Upper lobe of left lung (tissue), 6 donors: ENCODE measurements at regions not wholly inside any gene's neighbourhood (a gene's known extent, or its start where the extent isn't known, plus 50 kb on each side); places are given as distances from the start of the nearest gene placed in this dataset.
A peak's percentile ranks its signal among the peaks of the same experiment; 100 is the strongest.

Source experiments
- ATAC-seq, 2 donors: fragments of 200-7000 bp; cut with Tn5 transposase; one replicate each; pipeline ENCODE4 v1.9.1; 2022; ENCODE audit warnings: mild to moderate bottlenecking in 2 of 2, moderate library complexity in 2 of 2; ENCODE audit not compliant: low FRiP score in 2 of 2
- DNase-seq, 2 donors: peaks; one replicate each; pipeline ENCODE4 v3.0.0-alpha.2; 2019 to 2020
- H3K27ac ChIP-seq, 4 donors: fragments of 200-600 bp; sonication (generic); one replicate each; pipeline ENCODE4 v1.5.1; 2016 to 2019
- H3K27me3 ChIP-seq, 4 donors: fragments of 200-600 bp; sonication (generic); one replicate each; pipeline ENCODE4 v1.5.1; 2017 to 2019
- H3K36me3 ChIP-seq, 4 donors: fragments of 200-600 bp; sonication (generic); one replicate each; pipeline ENCODE4 v1.5.1; 2016 to 2019
- H3K4me1 ChIP-seq, 4 donors: fragments of 200-600 bp; sonication (generic); one replicate each; pipeline ENCODE4 v1.5.1; 2018 to 2019
- H3K4me3 ChIP-seq, 4 donors: fragments of 200-600 bp; sonication (generic); one replicate each; pipeline ENCODE4 v1.5.1; 2017 to 2019; ENCODE audit warnings: mild to moderate bottlenecking in 2 of 4, moderate library complexity in 1 of 4
- H3K9me3 ChIP-seq, 4 donors: fragments of 200-600 bp; sonication (generic); one replicate each; pipeline ENCODE4 v1.5.1; 2018 to 2019
- CTCF ChIP-seq, 6 experiments: fragments of 450-650 bp in 4 of 6; fragments of 200-600 bp in 2 of 6; sonication (generic) in 2 of 6; IDR thresholded peaks; one replicate each; pipeline ENCODE4 v1.5.1; 2016 to 2019; ENCODE audit warnings: antibody characterized with exemption in 6 of 6
- EP300 ChIP-seq, 4 donors: sonication (generic); formaldehyde crosslinking; IDR thresholded peaks; one replicate each; pipeline ENCODE4 v1.5.1; 2017; ENCODE audit warnings: antibody characterized with exemption in 4 of 4, control low read depth in 2 of 4
- POLR2A ChIP-seq, 4 donors: fragments of 450-650 bp; IDR thresholded peaks; one replicate each; pipeline ENCODE4 v1.5.1; 2016 to 2017; ENCODE audit warnings: antibody characterized with exemption in 4 of 4, mild to moderate bottlenecking in 2 of 4
- POLR2AphosphoS5 ChIP-seq, 2 donors: sonication (generic); formaldehyde crosslinking; IDR thresholded peaks; one replicate each; pipeline ENCODE4 v1.5.1; 2017; ENCODE audit warnings: antibody characterized with exemption in 2 of 2
- WGBS, 2 donors: methylation state at CpG; one replicate each; pipeline ENCODE4 v1.1.5; 2017 to 2018; 5-methylcytosine and 5-hydroxymethylcytosine counted together
- donor health status: DM: no; HTN: no; CAD: no; lungs with moderate emphysema.
- donor health status: DM: no; HTN: yes; CAD: no; lungs with severe emphysema.

GRCh38 chr13:111502957-111503356, 182.5 kb downstream of the TEX29 start:
- Histone ChIP-seq H3K36me3 (no peaks in the 10 kb centered on the region), H3K4me3 (no peak overlapping the region), H3K4me1 (no peaks in the 10 kb centered on the region), H3K9me3 (peaks cover 0 to 5% (median 1%) of the 10 kb centered on the region in 4 donors), H3K27ac (no peak overlapping the region), H3K27me3 (no peaks in the 10 kb centered on the region)
- peak in 1 of 2 donors; percentile 24 for ATAC-seq
- TF ChIP-seq CTCF (IDR thresholded peaks at IDR 0.05): no peak
- TF ChIP-seq POLR2AphosphoS5 (IDR thresholded peaks at IDR 0.05): no peak
- TF ChIP-seq POLR2A (IDR thresholded peaks at IDR 0.05): no peak
- TF ChIP-seq EP300 (IDR thresholded peaks at IDR 0.05): no peak
- no peak for DNase-seq
- 71 to 78% methylated on average over 5 to 6 of the region's 6 CpGs for WGBS, 2 donors

GRCh38 chr13:111503376-111503775, 182.9 kb downstream of the TEX29 start:
- WGBS, 2 donors: 83% methylated on average over 7 of the region's 7 CpGs
- DNase-seq (no peak), ATAC-seq (no peak)
- Histone ChIP-seq H3K27ac (no peak overlapping the region), H3K27me3 (no peaks in the 10 kb centered on the region), H3K36me3 (no peaks in the 10 kb centered on the region), H3K4me3 (no peak overlapping the region), H3K4me1 (no peaks in the 10 kb centered on the region), H3K9me3 (peaks cover 0 to 5% (median 1%) of the 10 kb centered on the region in 4 donors)
- TF ChIP-seq POLR2AphosphoS5 (IDR thresholded peaks at IDR 0.05) (no peak), EP300 (IDR thresholded peaks at IDR 0.05) (no peak), POLR2A (IDR thresholded peaks at IDR 0.05) (no peak), CTCF (IDR thresholded peaks at IDR 0.05) (no peak)

GRCh38 chr13:111503905-111504695, 183.7 kb downstream of the TEX29 start:
- TF ChIP-seq POLR2AphosphoS5 (IDR thresholded peaks at IDR 0.05): no peak
- TF ChIP-seq CTCF (IDR thresholded peaks at IDR 0.05): no peak
- TF ChIP-seq EP300 (IDR thresholded peaks at IDR 0.05): no peak
- TF ChIP-seq POLR2A (IDR thresholded peaks at IDR 0.05): no peak
- no peaks in the 10 kb centered on the region for H3K27me3 ChIP-seq
- DNase-seq (no peak), ATAC-seq (no peak)
- peaks cover 0 to 5% (median 1%) of the 10 kb centered on the region in 4 donors for H3K9me3 ChIP-seq
- 72 to 77% methylated on average over 13 of the region's 13 CpGs for WGBS, 2 donors
- H3K36me3 ChIP-seq: no peaks in the 10 kb centered on the region
- no peak overlapping the region for H3K4me3 ChIP-seq
- no peak overlapping the region for H3K27ac ChIP-seq
- H3K4me1 ChIP-seq: no peaks in the 10 kb centered on the region

- H3K4me1 ChIP-seq: no peaks in the 10 kb centered on the region
- H3K4me3 ChIP-seq: no peak overlapping the region
- WGBS, 2 donors: 43 to 45% methylated on average over 19 to 20 of the region's 20 CpGs
- no peak for TF ChIP-seq POLR2A (IDR thresholded peaks at IDR 0.05)
- no peak for TF ChIP-seq EP300 (IDR thresholded peaks at IDR 0.05)
- TF ChIP-seq POLR2AphosphoS5 (IDR thresholded peaks at IDR 0.05): no peak
- no peak for TF ChIP-seq CTCF (IDR thresholded peaks at IDR 0.05)
- peaks cover 0 to 5% (median 1%) of the 10 kb centered on the region in 4 donors for H3K9me3 ChIP-seq
- H3K27me3 ChIP-seq: no peaks in the 10 kb centered on the region
- H3K27ac ChIP-seq: no peak overlapping the region
- H3K36me3 ChIP-seq: no peaks in the 10 kb centered on the region
- ATAC-seq: no peak
- no peak for DNase-seq
These were observed 184.8 kb downstream of the TEX29 start for GRCh38 chr13:111505175-111505777.
